Lower leg skin (tissue), 4 donors: ENCODE measurements at regions not wholly inside any gene's neighbourhood (a gene's known extent, or its start where the extent isn't known, plus 50 kb on each side); places are given as distances from the start of the nearest gene placed in this dataset.

ENCODE experiments used
- DNase-seq, 2 donors: peaks; one replicate each; pipeline ENCODE4 v3.0.0-alpha.2; 2019; ENCODE audit warnings: low spot score in 2 of 2
- H3K4me3 ChIP-seq: fragments of 200-600 bp; sonication (generic); 2 replicates; pipeline ENCODE4 v1.5.1; 2017; ENCODE audit warnings: mild to moderate bottlenecking, low read depth; ENCODE audit not compliant: poor library complexity, severe bottlenecking
- POLR2A ChIP-seq, 2 donors: fragments of 450-650 bp; IDR thresholded peaks; one replicate each; pipeline ENCODE4 v1.6.1; 2016 to 2017; ENCODE audit warnings: antibody characterized with exemption in 2 of 2, mild to moderate bottlenecking in 1 of 2, moderate library complexity in 1 of 2
- WGBS, 2 donors: methylation state at CpG; one replicate each; pipeline ENCODE4 v1.1.5; 2018; 5-methylcytosine and 5-hydroxymethylcytosine counted together
- intact Hi-C: fragments of 100-400 bp; cut with DNase I; formaldehyde crosslinking; loops from one replicate; pipeline ENCODE4 v1.15.0; 2023; ENCODE audit warnings: low total_unique reads
- TF ChIP-seq, protein P1 (sequence below), 3 donors: fragments of 450-650 bp; IDR thresholded peaks; one replicate each; pipeline ENCODE4 v1.5.1; 2016; ENCODE audit warnings: antibody characterized with exemption in 3 of 3, mild to moderate bottlenecking in 3 of 3, moderate library complexity in 2 of 3

DNA sequence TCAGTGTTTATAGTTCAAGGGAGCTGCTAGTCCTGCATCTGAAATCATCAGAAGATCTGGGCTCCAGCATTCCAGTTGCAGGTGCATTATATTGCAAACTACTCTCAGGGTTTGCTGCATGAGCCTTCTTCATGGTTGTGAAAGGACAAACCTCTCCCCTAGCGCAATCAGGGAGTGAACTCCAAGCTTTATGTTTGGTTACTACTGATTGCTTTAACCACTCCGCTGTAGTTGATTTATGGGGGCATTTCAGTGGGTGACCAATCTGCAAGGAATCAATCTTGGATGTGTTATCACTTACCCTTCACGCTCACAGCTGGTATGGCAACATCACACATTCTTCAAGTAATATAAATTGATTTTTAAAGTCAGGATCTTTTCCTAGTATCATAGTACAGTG, 552.1 kb downstream of the SPOCK3 start:
- WGBS, 2 donors: 57 to 73% methylated on average over 3 of the region's 3 CpGs
- TF ChIP-seq, protein P1, sequence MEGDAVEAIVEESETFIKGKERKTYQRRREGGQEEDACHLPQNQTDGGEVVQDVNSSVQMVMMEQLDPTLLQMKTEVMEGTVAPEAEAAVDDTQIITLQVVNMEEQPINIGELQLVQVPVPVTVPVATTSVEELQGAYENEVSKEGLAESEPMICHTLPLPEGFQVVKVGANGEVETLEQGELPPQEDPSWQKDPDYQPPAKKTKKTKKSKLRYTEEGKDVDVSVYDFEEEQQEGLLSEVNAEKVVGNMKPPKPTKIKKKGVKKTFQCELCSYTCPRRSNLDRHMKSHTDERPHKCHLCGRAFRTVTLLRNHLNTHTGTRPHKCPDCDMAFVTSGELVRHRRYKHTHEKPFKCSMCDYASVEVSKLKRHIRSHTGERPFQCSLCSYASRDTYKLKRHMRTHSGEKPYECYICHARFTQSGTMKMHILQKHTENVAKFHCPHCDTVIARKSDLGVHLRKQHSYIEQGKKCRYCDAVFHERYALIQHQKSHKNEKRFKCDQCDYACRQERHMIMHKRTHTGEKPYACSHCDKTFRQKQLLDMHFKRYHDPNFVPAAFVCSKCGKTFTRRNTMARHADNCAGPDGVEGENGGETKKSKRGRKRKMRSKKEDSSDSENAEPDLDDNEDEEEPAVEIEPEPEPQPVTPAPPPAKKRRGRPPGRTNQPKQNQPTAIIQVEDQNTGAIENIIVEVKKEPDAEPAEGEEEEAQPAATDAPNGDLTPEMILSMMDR (IDR thresholded peaks at IDR 0.05): no peak
- TF ChIP-seq POLR2A (IDR thresholded peaks at IDR 0.05): no peak
- intact Hi-C loops: no loop called here
- no peak for DNase-seq
- H3K4me3 ChIP-seq: no peak overlapping the region
